Stomach (tissue), 8 donors: ENCODE measurements at regions not wholly inside any gene's neighbourhood (a gene's known extent, or its start where the extent isn't known, plus 50 kb on each side); places are given as distances from the start of the nearest gene placed in this dataset.

ENCODE experiments used
- DNase-seq, 2 donors: peaks; one replicate each; pipeline versions ENCODE4 v3.0.0 to v3.0.0-alpha.2; 2013 to 2019
- H3K27ac ChIP-seq, 5 donors: fragments of 200-600 bp in 4 of 5; sonication (generic) in 4 of 5; one replicate each; pipeline ENCODE4 v1.5.1; 2013 to 2019; ENCODE audit warnings: mild to moderate bottlenecking in 1 of 5, moderate library complexity in 1 of 5
- H3K27me3 ChIP-seq, 3 donors: fragments of 200-600 bp; sonication (generic); one replicate each; pipeline ENCODE4 v1.5.1; 2017 to 2019; ENCODE audit warnings: mixed run types in 1 of 3
- H3K36me3 ChIP-seq, 4 donors: fragments of 200-600 bp; sonication (generic); 1 replicate in 3 of 4; 2 replicates in 1 of 4; pipeline ENCODE4 v1.5.1; 2016 to 2019
- H3K4me1 ChIP-seq, 4 donors: fragments of 200-600 bp; sonication (generic); one replicate each; pipeline ENCODE4 v1.5.1; 2016 to 2019
- H3K4me3 ChIP-seq, 4 donors: fragments of 200-600 bp; sonication (generic) in 3 of 4; one replicate each; pipeline ENCODE4 v1.5.1; 2016 to 2019; ENCODE audit warnings: mild to moderate bottlenecking in 1 of 4
- H3K9me3 ChIP-seq, 4 donors: fragments of 200-600 bp; sonication (generic); one replicate each; pipeline ENCODE4 v1.5.1; 2016 to 2019
- CTCF ChIP-seq, 7 experiments: fragments of 450-650 bp in 4 of 7; fragments of 200-600 bp in 3 of 7; sonication (generic) in 3 of 7; IDR thresholded peaks; one replicate each; pipeline ENCODE4 v1.5.1; 2016 to 2019; ENCODE audit warnings: antibody characterized with exemption in 7 of 7, control low read depth in 2 of 7, mild to moderate bottlenecking in 1 of 7
- EP300 ChIP-seq: sonication (generic); formaldehyde crosslinking; IDR thresholded peaks from one replicate; pipeline ENCODE4 v1.6.1; 2017; ENCODE audit warnings: antibody characterized with exemption
- POLR2A ChIP-seq, 4 donors: fragments of 450-650 bp; IDR thresholded peaks; one replicate each; pipeline ENCODE4 v1.6.1; 2016; ENCODE audit warnings: antibody characterized with exemption in 4 of 4, control low read depth in 2 of 4, mild to moderate bottlenecking in 1 of 4, moderate library complexity in 1 of 4
- POLR2AphosphoS5 ChIP-seq, 3 donors: sonication (generic); formaldehyde crosslinking; IDR thresholded peaks; one replicate each; pipeline ENCODE4 v1.6.1; 2016; ENCODE audit warnings: antibody characterized with exemption in 3 of 3
- WGBS, 5 donors: extraction: QIAGEN DNeasy Blood & Tissue Kit in 3 of 5; methylation state at CpG; one replicate each; pipeline versions ENCODE4 v1.1.5 to v1.1.7; 2013 to 2018; 5-methylcytosine and 5-hydroxymethylcytosine counted together
- intact Hi-C: fragments of 100-400 bp; cut with DNase I; formaldehyde crosslinking; loops from one replicate; pipeline ENCODE4 v1.15.1; 2023; ENCODE audit warnings: low total_unique reads
- donor health status: healthy with polysubstance abuse.
- donor health status: Bipolar disorder and iron deficiency.
- donor health status: healthy.

- TF ChIP-seq POLR2AphosphoS5 (IDR thresholded peaks at IDR 0.05) (no peak), EP300 (no peak), POLR2A (IDR thresholded peaks at IDR 0.05) (no peak), CTCF (IDR thresholded peaks at IDR 0.05) (no peak)
- Histone ChIP-seq H3K36me3 (no peaks in the 10 kb centered on the region), H3K27ac (no peak overlapping the region), H3K4me3 (no peak overlapping the region), H3K9me3 (peaks cover 0 to 7% (median 0%) of the 10 kb centered on the region in 4 donors), H3K27me3 (no peaks in the 10 kb centered on the region), H3K4me1 (peaks cover 0 to 8% (median 4%) of the 10 kb centered on the region in 4 donors)
- intact Hi-C loops: no loop called here
- WGBS, 5 donors: 89 to 97% (median 93%) methylated on average over 4 of the region's 4 CpGs
- DNase-seq: no peak
Observed at GRCh38 chr6:139430899-139431601, 56.6 kb upstream of the CITED2 start.

- peaks cover 0 to 7% (median 0%) of the 10 kb centered on the region in 4 donors for H3K9me3 ChIP-seq
- 86 to 94% (median 87%) methylated on average over 7 of the region's 7 CpGs for WGBS, 5 donors
Observed at GRCh38 chr6:139429580-139430145, 55.2 kb upstream of the CITED2 start.

GRCh38 chr6:139427199-139427598 lies 52.8 kb upstream of the CITED2 start:
- Histone ChIP-seq H3K4me1 (peaks cover 0 to 6% (median 0%) of the 10 kb centered on the region in 4 donors), H3K36me3 (no peaks in the 10 kb centered on the region), H3K4me3 (no peak overlapping the region), H3K27ac (no peak overlapping the region), H3K27me3 (no peaks in the 10 kb centered on the region), H3K9me3 (peaks cover 0 to 7% (median 0%) of the 10 kb centered on the region in 4 donors)
- TF ChIP-seq POLR2AphosphoS5 (IDR thresholded peaks at IDR 0.05) (no peak), CTCF (IDR thresholded peaks at IDR 0.05) (no peak), EP300 (no peak), POLR2A (IDR thresholded peaks at IDR 0.05) (no peak)
- intact Hi-C loops: no loop called here
- DNase-seq: no peak

More at GRCh38 chr6:139429580-139430145, 55.2 kb upstream of the CITED2 start:
- DNase-seq: peak in 1 of 2 donors; percentile 38
- Histone ChIP-seq H3K36me3 (no peaks in the 10 kb centered on the region), H3K4me1 (peaks cover 0 to 8% (median 4%) of the 10 kb centered on the region in 4 donors), H3K27ac (no peak overlapping the region), H3K27me3 (no peaks in the 10 kb centered on the region), H3K4me3 (no peak overlapping the region)
- TF ChIP-seq POLR2AphosphoS5 (IDR thresholded peaks at IDR 0.05) (no peak), EP300 (no peak), POLR2A (IDR thresholded peaks at IDR 0.05) (no peak), CTCF (IDR thresholded peaks at IDR 0.05) (no peak)
- intact Hi-C loops: no loop called here

- no peak for TF ChIP-seq CTCF (IDR thresholded peaks at IDR 0.05)
- no peak for TF ChIP-seq POLR2AphosphoS5 (IDR thresholded peaks at IDR 0.05)
- TF ChIP-seq EP300: no peak
- no peak for TF ChIP-seq POLR2A (IDR thresholded peaks at IDR 0.05)
- DNase-seq: no peak
- no peaks in the 10 kb centered on the region for H3K36me3 ChIP-seq
- no peak overlapping the region for H3K27ac ChIP-seq
- intact Hi-C loops: no loop called here
- H3K9me3 ChIP-seq: peaks cover 0 to 6% (median 0%) of the 10 kb centered on the region in 4 donors
- 76 to 82% (median 81%) methylated on average over 9 of the region's 9 CpGs for WGBS, 5 donors
- no peak overlapping the region for H3K4me3 ChIP-seq
- H3K4me1 ChIP-seq: peaks cover 0 to 10% (median 0%) of the 10 kb centered on the region in 4 donors
- H3K27me3 ChIP-seq: no peaks in the 10 kb centered on the region
Observed at GRCh38 chr6:139426795-139427194, 52.3 kb upstream of the CITED2 start.
